GM18499 (cell line): ENCODE measurements at regions not wholly inside any gene's neighbourhood (a gene's known extent, or its start where the extent isn't known, plus 50 kb on each side); places are given as distances from the start of the nearest gene placed in this dataset.
"Not testable (repeated sequence)": the region's sequence is repeated elsewhere in the genome, so short reads cannot be mapped to it uniquely, and the experiment has no call there.

Experiments
- ATAC-seq: cut with Tn5 transposase; IDR thresholded peaks from one replicate; pipeline ENCODE4 v1.9.1; 2021; ENCODE audit warnings: moderate number of reproducible peaks; ENCODE audit not compliant: insufficient read depth, unreplicated experiment

- ATAC-seq, result no peak
These were observed 813.9 kb upstream of the GRM7 start for GRCh38 chr3:6047016-6047415.

GRCh38 chr3:6060251-6060650 lies 800.7 kb upstream of the GRM7 start:
- no peak for ATAC-seq

GRCh38 chr3:6062261-6063187 lies 798.4 kb upstream of the GRM7 start:
- no peak for ATAC-seq

- no peak for ATAC-seq
These were observed 794.5 kb upstream of the GRM7 start for GRCh38 chr3:6066397-6066796.

GRCh38 chr3:6066868-6067578 lies 793.9 kb upstream of the GRM7 start:
- not testable (repeated sequence) for ATAC-seq

- ATAC-seq, result no peak
These were observed 786.0 kb upstream of the GRM7 start for GRCh38 chr3:6074952-6075351.

GRCh38 chr3:6078436-6078835 lies 782.5 kb upstream of the GRM7 start:
- no peak for ATAC-seq

- ATAC-seq, result no peak
These were observed 781.9 kb upstream of the GRM7 start for GRCh38 chr3:6079011-6079410.

GRCh38 chr3:6079561-6080179 lies 781.2 kb upstream of the GRM7 start:
- ATAC-seq, result no peak

- no peak for ATAC-seq
These were observed 772.5 kb upstream of the GRM7 start for GRCh38 chr3:6088433-6088832.

GRCh38 chr3:6089780-6090179 lies 771.1 kb upstream of the GRM7 start:
- no peak for ATAC-seq

GRCh38 chr3:6091262-6091661 lies 769.7 kb upstream of the GRM7 start:
- ATAC-seq, result no peak

GRCh38 chr3:6095006-6095405 lies 765.9 kb upstream of the GRM7 start:
- ATAC-seq, result no peak

- ATAC-seq, result no peak
These were observed 763.9 kb upstream of the GRM7 start for GRCh38 chr3:6097021-6097420.

GRCh38 chr3:6097556-6097955 lies 763.4 kb upstream of the GRM7 start:
- no peak for ATAC-seq

GRCh38 chr3:6098516-6099157 lies 762.3 kb upstream of the GRM7 start:
- ATAC-seq, result no peak

- no peak for ATAC-seq
These were observed 761.3 kb upstream of the GRM7 start for GRCh38 chr3:6099458-6100075.

GRCh38 chr3:6105187-6105586 lies 755.7 kb upstream of the GRM7 start:
- no peak for ATAC-seq

- no peak for ATAC-seq
These were observed 752.0 kb upstream of the GRM7 start for GRCh38 chr3:6108957-6109356.

GRCh38 chr3:6110451-6110850 lies 750.5 kb upstream of the GRM7 start:
- ATAC-seq, result no peak
